NCI-H1694 (cell line): ENCODE measurements at regions not wholly inside any gene's neighbourhood (a gene's known extent, or its start where the extent isn't known, plus 50 kb on each side); places are given as distances from the start of the nearest gene placed in this dataset.
A peak's percentile ranks its signal among the peaks of the same experiment; 100 is the strongest.
"Not testable (repeated sequence)": the region's sequence is repeated elsewhere in the genome, so short reads cannot be mapped to it uniquely, and the experiment has no call there.

Source experiments
- DNase-seq: peaks from one replicate; lab custom pipeline; 2025; lab: John Stamatoyannopoulos, UW

- no peak for DNase-seq
These were observed 283.7 kb downstream of the CBLN1 start for GRCh38 chr16:48997946-48998345.

GRCh38 chr16:48997081-48997615 lies 284.5 kb downstream of the CBLN1 start:
- DNase-seq = no peak

- DNase-seq = no peak
These were observed 303.1 kb downstream of the CBLN1 start for GRCh38 chr16:48978501-48978900.

GRCh38 chr16:48972236-48972635 lies 309.4 kb downstream of the CBLN1 start:
- no peak for DNase-seq

- DNase-seq = peak; percentile 50
These were observed 310.0 kb downstream of the CBLN1 start for GRCh38 chr16:48971571-48972077.

GRCh38 chr16:48970216-48970615 lies 311.4 kb downstream of the CBLN1 start:
- no peak for DNase-seq

GRCh38 chr16:48969611-48970010 lies 312.0 kb downstream of the CBLN1 start:
- DNase-seq = no peak

GRCh38 chr16:48965386-48965785 lies 316.3 kb downstream of the CBLN1 start:
- DNase-seq = peak; percentile 89

GRCh38 chr16:48963901-48964615 lies 317.6 kb downstream of the CBLN1 start:
- DNase-seq = no peak

- DNase-seq = no peak
These were observed 318.3 kb downstream of the CBLN1 start for GRCh38 chr16:48963306-48963705.

GRCh38 chr16:48961546-48961945 lies 320.1 kb downstream of the CBLN1 start:
- no peak for DNase-seq

GRCh38 chr16:48960830-48961229 lies 320.8 kb downstream of the CBLN1 start:
- DNase-seq = no peak

GRCh38 chr16:48959747-48960146 lies 321.9 kb downstream of the CBLN1 start:
- no peak for DNase-seq

- DNase-seq = no peak
These were observed 322.4 kb downstream of the CBLN1 start for GRCh38 chr16:48959204-48959603.

GRCh38 chr16:48958681-48959080 lies 323.0 kb downstream of the CBLN1 start:
- DNase-seq = no peak

GRCh38 chr16:48956620-48957019 lies 325.0 kb downstream of the CBLN1 start:
- no peak for DNase-seq

- DNase-seq = no peak
These were observed 325.8 kb downstream of the CBLN1 start for GRCh38 chr16:48955837-48956236.

- not testable (repeated sequence) for DNase-seq
These were observed 330.0 kb downstream of the CBLN1 start for GRCh38 chr16:48951621-48952125.

GRCh38 chr16:48950184-48950583 lies 331.5 kb downstream of the CBLN1 start:
- DNase-seq = no peak

- no peak for DNase-seq
These were observed 332.0 kb downstream of the CBLN1 start for GRCh38 chr16:48949636-48950035.

GRCh38 chr16:48948911-48949310 lies 332.7 kb downstream of the CBLN1 start:
- DNase-seq = no peak

GRCh38 chr16:48947371-48947713 lies 334.3 kb downstream of the CBLN1 start:
- no peak for DNase-seq

GRCh38 chr16:48946686-48947370 lies 334.8 kb downstream of the CBLN1 start:
- no peak for DNase-seq
